ENCODE measurements at regions not wholly inside any gene's neighbourhood (a gene's known extent, or its start where the extent isn't known, plus 50 kb on each side); places are given as distances from the start of the nearest gene placed in this dataset.

- TF ChIP-seq, protein P1, sequence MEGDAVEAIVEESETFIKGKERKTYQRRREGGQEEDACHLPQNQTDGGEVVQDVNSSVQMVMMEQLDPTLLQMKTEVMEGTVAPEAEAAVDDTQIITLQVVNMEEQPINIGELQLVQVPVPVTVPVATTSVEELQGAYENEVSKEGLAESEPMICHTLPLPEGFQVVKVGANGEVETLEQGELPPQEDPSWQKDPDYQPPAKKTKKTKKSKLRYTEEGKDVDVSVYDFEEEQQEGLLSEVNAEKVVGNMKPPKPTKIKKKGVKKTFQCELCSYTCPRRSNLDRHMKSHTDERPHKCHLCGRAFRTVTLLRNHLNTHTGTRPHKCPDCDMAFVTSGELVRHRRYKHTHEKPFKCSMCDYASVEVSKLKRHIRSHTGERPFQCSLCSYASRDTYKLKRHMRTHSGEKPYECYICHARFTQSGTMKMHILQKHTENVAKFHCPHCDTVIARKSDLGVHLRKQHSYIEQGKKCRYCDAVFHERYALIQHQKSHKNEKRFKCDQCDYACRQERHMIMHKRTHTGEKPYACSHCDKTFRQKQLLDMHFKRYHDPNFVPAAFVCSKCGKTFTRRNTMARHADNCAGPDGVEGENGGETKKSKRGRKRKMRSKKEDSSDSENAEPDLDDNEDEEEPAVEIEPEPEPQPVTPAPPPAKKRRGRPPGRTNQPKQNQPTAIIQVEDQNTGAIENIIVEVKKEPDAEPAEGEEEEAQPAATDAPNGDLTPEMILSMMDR (IDR thresholded peaks at IDR 0.05): peak; percentile 79
- no peaks in the 10 kb centered on the region for H3K36me3 ChIP-seq
- H3K4me1 ChIP-seq: no peaks in the 10 kb centered on the region
- intact Hi-C loops (cut with DNase I): loop anchor here (5.0 kb wide), 3 partner anchors 102 to 717 kb away; no protein-coding TSS in a partner anchor
- H3K27me3 ChIP-seq: no peaks in the 10 kb centered on the region
- peak; percentile 77 for DNase-seq
- H3K27ac ChIP-seq: no peak overlapping the region
- no peak overlapping the region for H3K9ac ChIP-seq (ENCODE audit: low read depth in 2 of 2, low read length in 2 of 2)
- H3K9me3 ChIP-seq: no peaks in the 10 kb centered on the region
- no peak overlapping the region for H3K4me3 ChIP-seq
Observed at GRCh38 chr16:17578981-17579874, 108.5 kb upstream of the XYLT1 start.

DNA sequence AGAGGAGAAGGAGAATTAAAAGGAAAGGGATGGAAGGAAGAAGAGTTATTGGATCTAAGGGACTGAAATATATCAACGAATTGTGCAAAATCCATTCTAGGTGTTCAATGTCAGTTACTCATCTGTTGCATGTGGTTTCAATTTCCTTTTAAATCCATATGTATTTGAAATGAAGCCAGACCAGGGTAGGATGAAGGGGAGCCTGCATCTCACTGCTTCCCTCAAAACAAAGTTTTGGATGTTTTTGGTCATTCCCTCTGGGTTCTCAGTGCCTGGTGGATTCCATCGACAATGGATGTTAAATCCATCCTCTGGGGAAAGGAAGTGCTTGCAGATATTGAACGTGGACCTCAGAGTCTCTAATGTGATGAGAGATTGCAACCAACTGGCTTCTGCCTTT, 103.5 kb upstream of the XYLT1 start:
- no peak overlapping the region for H3K9ac ChIP-seq (ENCODE audit: low read depth in 2 of 2, low read length in 2 of 2)
- no peaks in the 10 kb centered on the region for H3K27me3 ChIP-seq
- H3K4me1 ChIP-seq: no peaks in the 10 kb centered on the region
- no peak overlapping the region for H3K4me3 ChIP-seq
- intact Hi-C loops (cut with DNase I): no loop called here
- H3K36me3 ChIP-seq: no peaks in the 10 kb centered on the region
- TF ChIP-seq, protein P1 (IDR thresholded peaks at IDR 0.05): no peak
- no peaks in the 10 kb centered on the region for H3K9me3 ChIP-seq
- H3K27ac ChIP-seq: no peak overlapping the region
- no peak for DNase-seq

- Histone ChIP-seq H3K27me3 (no peaks in the 10 kb centered on the region), H3K27ac (no peak overlapping the region), H3K9ac (ENCODE audit: low read depth in 2 of 2, low read length in 2 of 2) (no peak overlapping the region), H3K4me1 (no peaks in the 10 kb centered on the region), H3K4me3 (no peak overlapping the region), H3K36me3 (no peaks in the 10 kb centered on the region), H3K9me3 (no peaks in the 10 kb centered on the region)
- DNase-seq: no peak
- intact Hi-C loops (cut with DNase I): no loop called here
- TF ChIP-seq, protein P1 (IDR thresholded peaks at IDR 0.05): no peak
Observed at GRCh38 chr16:17572145-17572544, 101.4 kb upstream of the XYLT1 start.

DNA sequence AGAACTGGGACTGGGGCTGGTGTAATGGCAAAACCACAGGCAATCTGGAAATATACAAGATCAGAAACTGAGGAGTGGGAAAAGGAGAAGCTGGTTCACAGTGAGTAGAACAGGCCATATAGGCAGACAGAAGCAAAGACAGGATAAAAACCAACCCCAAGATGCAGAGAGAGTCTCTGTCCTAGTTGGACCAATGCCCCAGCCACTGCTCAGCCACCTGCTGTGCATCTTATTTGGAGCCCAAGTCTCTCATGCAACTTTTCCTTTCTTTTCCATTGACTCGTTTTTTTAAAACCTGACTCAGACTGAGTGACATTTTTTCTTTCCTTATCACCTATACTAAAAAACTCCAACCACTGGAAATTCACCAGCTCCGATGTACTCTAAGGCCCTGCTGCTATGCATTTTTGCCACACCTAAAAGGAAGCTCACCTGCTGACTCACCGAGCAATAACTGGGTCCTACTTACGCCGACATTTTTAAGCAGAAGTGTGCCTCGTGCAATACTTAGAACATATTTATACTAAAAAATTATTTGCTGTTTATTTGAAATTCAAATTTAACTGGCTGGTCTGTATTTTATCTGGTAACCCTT, 100.8 kb upstream of the XYLT1 start:
- H3K4me3 ChIP-seq: no peak overlapping the region
- no peaks in the 10 kb centered on the region for H3K4me1 ChIP-seq
- no peaks in the 10 kb centered on the region for H3K9me3 ChIP-seq
- DNase-seq: peak; percentile 22
- no peaks in the 10 kb centered on the region for H3K27me3 ChIP-seq
- H3K27ac ChIP-seq: no peak overlapping the region
- intact Hi-C loops (cut with DNase I): no loop called here
- no peak overlapping the region for H3K9ac ChIP-seq (ENCODE audit: low read depth in 2 of 2, low read length in 2 of 2)
- TF ChIP-seq, protein P1 (IDR thresholded peaks at IDR 0.05): no peak
- no peaks in the 10 kb centered on the region for H3K36me3 ChIP-seq

DNA sequence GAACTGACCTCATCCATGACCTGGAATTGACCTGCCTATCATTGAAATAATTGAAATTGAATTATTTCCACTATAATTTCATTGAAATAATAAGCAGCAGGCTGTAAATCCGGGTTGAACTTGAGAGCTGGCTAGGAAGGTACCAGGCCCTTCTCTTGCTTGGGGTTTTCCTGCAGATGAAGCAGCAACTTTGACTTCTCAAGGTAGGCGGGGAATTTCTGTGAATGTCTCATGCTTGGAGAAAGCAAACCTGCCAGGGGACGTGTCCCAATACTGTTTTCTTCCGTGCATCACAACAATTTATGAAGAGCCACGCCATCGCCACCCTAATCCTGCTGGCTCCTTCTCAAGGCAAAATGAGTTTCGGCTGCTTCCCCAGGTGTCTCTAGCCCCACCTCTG, 97.5 kb upstream of the XYLT1 start:
- H3K4me3 ChIP-seq: no peak overlapping the region
- no peaks in the 10 kb centered on the region for H3K36me3 ChIP-seq
- H3K9ac ChIP-seq (ENCODE audit: low read depth in 2 of 2, low read length in 2 of 2): no peak overlapping the region
- TF ChIP-seq, protein P1 (IDR thresholded peaks at IDR 0.05): no peak
- H3K4me1 ChIP-seq: no peaks in the 10 kb centered on the region
- intact Hi-C loops (cut with DNase I): no loop called here
- no peaks in the 10 kb centered on the region for H3K27me3 ChIP-seq
- H3K27ac ChIP-seq: no peak overlapping the region
- no peak for DNase-seq
- H3K9me3 ChIP-seq: no peaks in the 10 kb centered on the region
